A549 (cell line): ENCODE measurements at regions not wholly inside any gene's neighbourhood (a gene's known extent, or its start where the extent isn't known, plus 50 kb on each side); places are given as distances from the start of the nearest gene placed in this dataset.

Experiments used
- CTCF ChIP-seq: fragments of >200 bp; sonication (Bioruptor Twin); formaldehyde crosslinking; IDR thresholded peaks from 3 replicates; pipeline ENCODE4 v1.5.1; 2016
- ELK1 ChIP-seq: fragments of 150-350 bp; IDR thresholded peaks from 2 replicates; pipeline ENCODE4 v1.6.1; 2014; ENCODE audit warnings: low read depth, mild to moderate bottlenecking, low read length
- FOSL2 ChIP-seq, 2 experiments: fragments of 450-650 bp in 1 of 2; fragments of >200 bp in 1 of 2; sonication (Bioruptor Twin) in 1 of 2; formaldehyde crosslinking; IDR thresholded peaks; 2 replicates each; pipeline versions ENCODE4 v1.5.0 to v1.6.1; 2016 to 2020; ENCODE audit warnings: mild to moderate bottlenecking in 1 of 2, moderate library complexity in 1 of 2
- FOXS1 ChIP-seq: fragments of 250-450 bp; sonication (Bioruptor Pico); IDR thresholded peaks from 2 replicates; pipeline ENCODE4 v1.5.0; 2020; ENCODE audit warnings: mild to moderate bottlenecking, moderate library complexity
- JUNB ChIP-seq: fragments of >200 bp; sonication (Bioruptor Twin); formaldehyde crosslinking; IDR thresholded peaks from 2 replicates; pipeline ENCODE4 v1.6.1; 2016
- MAFK ChIP-seq: fragments of 450-650 bp; IDR thresholded peaks from 2 replicates; pipeline ENCODE4 v1.6.1; 2014; ENCODE audit not compliant: partially characterized antibody
- MAZ ChIP-seq: fragments of 150-350 bp; IDR thresholded peaks from 2 replicates; pipeline ENCODE4 v1.6.1; 2014; ENCODE audit warnings: antibody characterized with exemption, low read depth, low read length, borderline replicate concordance
- POLR2A ChIP-seq: IDR thresholded peaks from 2 replicates; pipeline ENCODE4 v1.6.1; 2012; ENCODE audit warnings: mild to moderate bottlenecking, low read length
- SMC3 ChIP-seq: fragments of >200 bp; sonication (Bioruptor Twin); formaldehyde crosslinking; IDR thresholded peaks from 3 replicates; pipeline ENCODE4 v1.6.1; 2018; ENCODE audit warnings: inconsistent platforms
- USF2 ChIP-seq: fragments of 450-650 bp; IDR thresholded peaks from 2 replicates; pipeline ENCODE4 v1.6.1; 2014; ENCODE audit warnings: antibody characterized with exemption
- TF ChIP-seq, protein P1 (sequence below): fragments of >200 bp; sonication (Bioruptor Twin); formaldehyde crosslinking; IDR thresholded peaks from 3 replicates; pipeline ENCODE4 v1.6.1; 2016
- TF ChIP-seq, protein P2 (sequence below): IDR thresholded peaks from 2 replicates; pipeline ENCODE4 v1.6.1; 2012

GRCh38 chr3:107273771-107274170, 103.5 kb upstream of the CCDC54 start:
- TF ChIP-seq CTCF (no peak), JUNB (no peak), FOXS1 (no peak), SMC3 (no peak), USF2 (no peak), ELK1 (no peak), POLR2A (no peak), MAFK (no peak), MAZ (no peak), FOSL2 (IDR thresholded peaks at IDR 0.05) (no peak), FOSL2 (CRISPR knock-in tag; IDR thresholded peaks at IDR 0.05) (no peak)
- TF ChIP-seq, protein P1, sequence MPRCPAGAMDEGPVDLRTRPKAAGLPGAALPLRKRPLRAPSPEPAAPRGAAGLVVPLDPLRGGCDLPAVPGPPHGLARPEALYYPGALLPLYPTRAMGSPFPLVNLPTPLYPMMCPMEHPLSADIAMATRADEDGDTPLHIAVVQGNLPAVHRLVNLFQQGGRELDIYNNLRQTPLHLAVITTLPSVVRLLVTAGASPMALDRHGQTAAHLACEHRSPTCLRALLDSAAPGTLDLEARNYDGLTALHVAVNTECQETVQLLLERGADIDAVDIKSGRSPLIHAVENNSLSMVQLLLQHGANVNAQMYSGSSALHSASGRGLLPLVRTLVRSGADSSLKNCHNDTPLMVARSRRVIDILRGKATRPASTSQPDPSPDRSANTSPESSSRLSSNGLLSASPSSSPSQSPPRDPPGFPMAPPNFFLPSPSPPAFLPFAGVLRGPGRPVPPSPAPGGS, result no peak
- TF ChIP-seq, protein P2, sequence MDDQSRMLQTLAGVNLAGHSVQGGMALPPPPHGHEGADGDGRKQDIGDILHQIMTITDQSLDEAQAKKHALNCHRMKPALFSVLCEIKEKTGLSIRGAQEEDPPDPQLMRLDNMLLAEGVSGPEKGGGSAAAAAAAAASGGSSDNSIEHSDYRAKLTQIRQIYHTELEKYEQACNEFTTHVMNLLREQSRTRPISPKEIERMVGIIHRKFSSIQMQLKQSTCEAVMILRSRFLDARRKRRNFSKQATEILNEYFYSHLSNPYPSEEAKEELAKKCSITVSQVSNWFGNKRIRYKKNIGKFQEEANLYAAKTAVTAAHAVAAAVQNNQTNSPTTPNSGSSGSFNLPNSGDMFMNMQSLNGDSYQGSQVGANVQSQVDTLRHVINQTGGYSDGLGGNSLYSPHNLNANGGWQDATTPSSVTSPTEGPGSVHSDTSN, result no peak
